Caki2 (cell line): ENCODE measurements at regions not wholly inside any gene's neighbourhood (a gene's known extent, or its start where the extent isn't known, plus 50 kb on each side); places are given as distances from the start of the nearest gene placed in this dataset.

Source experiments
- DNase-seq: peaks from one replicate; pipeline ENCODE4 v3.0.0-alpha.2; 2015; ENCODE audit warnings: low read depth
- in situ Hi-C: cut with HindIII; loops from 2 replicates; pipeline ENCODE4 v1.10.0; 2016; ENCODE audit warnings: low sequenced_read_pairs, low pct_unique_long_range_greater_than_20kb, mixed read lengths

DNA sequence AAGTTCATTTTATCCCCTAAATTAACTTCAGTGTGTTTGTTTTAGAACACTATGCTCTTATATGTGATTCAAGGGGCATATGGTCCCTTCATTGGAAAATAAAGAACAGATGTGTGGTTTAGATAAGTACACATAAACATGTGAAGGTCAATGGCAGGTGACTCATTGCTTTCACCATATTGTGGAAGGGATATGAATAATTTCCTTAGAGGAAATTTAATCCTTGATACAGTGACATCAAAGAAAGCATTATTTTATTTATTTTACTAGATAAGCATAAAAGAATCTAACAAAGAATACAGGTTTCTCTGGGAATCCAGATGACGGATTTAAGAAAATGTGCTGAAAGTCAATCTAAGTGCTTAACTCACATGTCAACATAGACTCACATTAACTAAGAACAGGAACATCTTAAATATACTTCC, 373.5 kb downstream of the KCTD12 start:
- no peak for DNase-seq
- in situ Hi-C loops: no loop called here

DNA sequence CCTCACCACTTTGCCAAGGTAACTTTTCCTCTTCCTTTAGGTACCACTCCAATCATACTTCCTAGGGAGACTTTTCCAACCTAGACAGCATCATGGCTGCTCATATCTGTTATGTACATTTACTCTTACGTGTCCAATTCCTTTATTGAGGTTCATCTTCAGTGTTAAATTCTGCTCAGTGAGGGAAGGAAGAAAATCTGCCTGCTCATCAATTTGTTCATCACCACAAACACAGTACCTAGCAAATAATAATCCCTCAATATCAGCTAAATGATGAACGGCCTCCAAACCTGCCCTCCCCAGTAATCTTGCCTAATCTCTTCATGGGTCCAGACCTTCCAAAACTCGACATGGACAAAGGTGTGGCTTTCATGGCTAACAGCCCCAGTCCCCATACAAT, 380.8 kb downstream of the KCTD12 start:
- DNase-seq: no peak
- in situ Hi-C loops: no loop called here

DNA sequence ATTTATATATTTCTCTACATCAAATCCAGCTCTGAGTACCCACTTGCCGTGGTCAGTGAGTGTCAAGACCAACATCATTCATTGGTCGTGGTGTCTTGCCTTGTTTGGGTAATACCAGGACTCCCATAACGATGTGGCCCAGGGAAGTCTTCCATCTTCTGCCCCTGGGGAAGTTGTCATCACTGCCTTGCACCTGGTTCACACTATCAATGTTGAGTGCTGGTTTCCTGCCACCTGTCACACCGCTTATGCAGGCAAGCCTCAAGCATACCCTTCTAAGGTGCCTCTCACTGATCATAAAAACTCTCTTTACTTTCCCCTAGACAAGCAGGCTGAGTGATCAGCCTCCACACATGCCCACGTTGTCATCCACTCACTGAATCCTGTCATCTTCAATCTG, 382.4 kb downstream of the KCTD12 start:
- DNase-seq: no peak
- in situ Hi-C loops: no loop called here

DNA sequence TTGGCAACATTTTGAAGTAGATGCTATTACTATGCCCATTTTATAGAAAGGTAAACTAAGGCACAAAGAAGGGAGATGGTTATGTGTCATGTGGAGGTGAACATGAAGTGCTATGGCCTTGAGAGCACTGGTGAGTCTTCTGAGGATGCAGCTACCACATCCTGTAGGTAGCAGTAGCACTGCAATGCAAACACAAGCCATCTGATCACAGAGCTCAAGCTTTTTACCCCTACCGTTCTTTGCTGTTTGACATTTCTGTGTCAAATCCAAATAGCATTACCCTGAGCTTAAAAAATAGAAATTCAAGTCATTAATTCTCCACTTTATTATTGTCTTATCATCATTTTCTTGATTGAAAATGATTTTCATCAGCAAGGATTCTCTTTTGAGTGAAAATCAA, 382.9 kb downstream of the KCTD12 start:
- DNase-seq: no peak
- in situ Hi-C loops: no loop called here

DNA sequence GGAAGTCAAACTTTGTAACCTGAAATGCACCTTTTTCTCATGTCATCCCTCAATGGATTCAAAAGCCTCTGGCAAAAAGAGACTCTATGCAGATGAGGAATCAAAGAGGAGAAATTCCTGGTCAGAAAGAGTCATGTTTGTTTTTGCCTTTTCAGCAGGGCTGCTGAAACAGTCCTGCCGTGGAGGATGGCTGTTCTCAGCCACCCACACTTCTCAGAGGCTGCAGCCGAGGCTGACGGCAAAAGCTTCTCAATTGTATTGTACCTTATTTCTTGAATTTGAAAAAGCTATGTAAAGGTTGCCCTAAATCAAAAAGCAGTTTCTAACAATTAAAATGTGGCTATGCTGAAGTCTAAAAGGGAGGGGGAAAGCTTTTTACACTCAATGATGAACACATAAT, 385.3 kb downstream of the KCTD12 start:
- in situ Hi-C loops: no loop called here
- DNase-seq: no peak

DNA sequence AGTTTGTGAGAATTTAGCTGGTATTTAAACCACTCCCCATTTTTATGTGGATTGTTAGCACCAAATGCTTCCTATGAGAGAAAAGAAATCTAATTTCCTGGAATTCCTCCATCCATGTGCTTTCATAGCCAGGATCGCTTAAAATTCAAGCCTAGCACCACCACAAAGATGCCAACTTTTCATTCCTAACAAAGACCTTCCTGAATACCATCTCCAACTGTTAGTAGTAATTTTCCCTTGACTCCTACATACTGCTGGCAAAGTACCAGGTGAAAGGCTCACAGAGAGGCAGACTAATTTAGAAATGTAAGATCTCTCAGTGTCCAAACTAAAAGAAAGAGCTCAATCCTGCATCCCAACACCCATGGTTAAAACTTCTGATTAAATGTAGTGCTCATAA, 386.3 kb downstream of the KCTD12 start:
- DNase-seq: no peak
- in situ Hi-C loops: no loop called here

DNA sequence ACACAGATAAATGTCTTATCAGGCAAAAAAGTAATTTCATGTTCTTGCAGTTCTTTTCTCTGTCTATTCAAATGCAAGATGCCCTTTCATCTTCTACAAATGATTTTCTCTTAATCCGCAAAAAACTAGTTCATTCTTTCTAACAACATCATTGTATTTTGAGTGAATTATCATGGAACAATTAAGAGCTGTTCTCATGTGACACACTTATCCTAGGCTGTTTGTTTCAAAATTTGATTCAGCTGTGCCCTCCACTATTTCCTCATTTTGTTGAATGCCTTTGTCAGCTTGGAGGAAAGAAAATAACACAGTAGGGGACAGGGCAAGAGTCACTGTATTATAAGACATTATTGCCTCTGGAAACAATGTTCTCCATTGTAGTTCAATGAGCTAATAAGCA, 396.9 kb downstream of the KCTD12 start:
- DNase-seq: no peak
- in situ Hi-C loops: no loop called here

DNA sequence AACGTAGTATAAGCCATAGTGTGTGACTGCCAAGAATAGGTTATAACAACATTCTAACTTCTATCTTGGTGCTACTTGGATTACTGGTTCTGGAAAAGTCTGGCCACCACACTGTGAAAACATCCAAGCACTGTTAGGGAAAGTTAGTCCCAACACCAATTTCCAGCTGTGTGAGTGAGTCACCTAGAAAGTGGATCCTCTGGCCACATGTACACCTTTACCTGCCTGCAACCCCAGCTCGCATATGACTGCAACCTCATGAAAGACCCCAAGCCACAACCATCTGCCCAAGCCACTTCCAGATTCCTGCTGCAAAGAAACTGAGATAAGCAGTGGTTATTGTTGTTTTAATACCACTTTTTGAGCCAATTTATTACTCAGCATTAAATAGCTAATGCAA, 404.5 kb downstream of the KCTD12 start:
- in situ Hi-C loops: no loop called here
- DNase-seq: no peak

DNA sequence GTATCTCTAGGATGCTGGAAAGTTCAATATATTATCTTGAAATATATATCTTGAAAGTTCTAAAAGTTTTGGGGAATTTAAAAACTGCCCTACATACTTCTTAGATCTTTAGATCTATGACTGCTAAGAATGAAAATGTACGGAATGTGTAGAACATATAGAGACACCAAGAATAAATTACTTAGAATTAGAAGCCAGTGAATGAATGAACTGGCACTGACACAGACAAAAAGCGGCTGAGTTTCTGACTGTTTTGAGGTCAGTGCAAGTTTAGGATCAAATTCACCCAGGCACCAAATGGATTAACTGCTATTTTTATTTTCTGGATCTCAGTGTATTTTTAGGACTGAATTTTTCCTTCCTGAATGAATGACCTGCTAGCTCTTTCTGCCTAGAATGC, 411.2 kb downstream of the KCTD12 start:
- DNase-seq: no peak
- in situ Hi-C loops: no loop called here

DNA sequence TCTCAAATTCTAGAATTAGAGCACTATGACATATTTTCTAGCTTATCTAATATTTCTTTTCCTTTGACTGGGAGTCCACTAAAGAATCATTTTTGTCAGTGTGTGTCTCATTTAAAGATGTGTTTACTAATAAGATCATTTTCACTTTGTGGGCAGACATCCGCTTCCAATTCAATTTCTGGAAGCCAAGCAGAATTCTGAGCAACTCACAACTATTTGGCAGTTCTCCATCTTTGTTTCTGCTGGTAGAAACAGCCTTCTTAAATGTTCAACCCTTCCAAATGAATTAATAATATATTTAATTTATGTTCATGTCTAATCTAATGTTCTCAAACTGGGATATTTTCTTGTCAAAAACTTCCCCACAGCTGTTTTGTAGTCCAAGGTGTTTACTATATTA, 411.8 kb downstream of the KCTD12 start:
- in situ Hi-C loops: no loop called here
- no peak for DNase-seq

DNA sequence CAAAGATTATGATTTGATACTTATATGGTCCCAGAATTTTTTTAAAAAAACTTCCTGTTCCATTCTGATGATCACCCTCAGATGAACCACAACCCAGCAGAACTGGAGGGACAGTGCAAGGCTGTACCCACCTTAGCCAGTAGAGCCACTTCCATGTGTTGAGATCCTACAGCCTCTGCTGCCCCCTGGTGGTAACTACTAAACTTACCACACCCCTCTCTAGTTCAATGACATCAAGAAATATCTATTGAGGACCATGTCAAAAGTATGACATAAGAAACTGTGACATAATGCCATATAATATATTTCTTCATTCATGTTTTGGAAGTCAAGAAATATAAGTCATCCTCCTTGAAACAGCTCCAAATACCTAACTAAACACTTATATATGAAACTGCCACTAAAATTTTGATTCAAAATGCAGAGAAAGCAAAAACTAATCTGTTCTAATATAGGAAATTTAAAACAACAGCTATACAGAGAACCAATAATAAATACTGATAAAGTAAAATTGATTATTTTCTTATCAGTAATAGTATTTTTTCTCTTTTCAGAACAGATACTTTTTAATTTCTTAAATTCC, 412.6 kb downstream of the KCTD12 start:
- in situ Hi-C loops: no loop called here

DNA sequence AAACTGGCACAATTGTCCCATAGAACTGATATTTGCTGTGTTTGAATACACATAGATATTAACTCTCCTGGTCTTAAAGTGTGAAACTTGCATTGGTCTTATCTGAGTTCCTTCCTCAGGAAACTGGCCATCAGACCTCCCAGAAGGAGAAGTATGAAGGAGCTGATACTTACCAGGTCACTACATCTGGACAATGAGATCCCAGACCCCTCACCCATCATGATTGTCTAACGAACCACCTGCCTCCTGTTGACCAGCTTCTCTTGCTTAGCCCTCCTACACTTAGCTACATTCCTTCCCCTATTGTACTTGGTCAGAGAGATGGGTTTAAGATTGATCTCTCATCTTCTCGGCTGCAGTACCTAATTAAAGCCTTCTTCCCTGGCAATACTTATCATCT, 413.3 kb downstream of the KCTD12 start:
- in situ Hi-C loops: no loop called here
- no peak for DNase-seq

More for the DNA sequence above, 412.6 kb downstream of the KCTD12 start:
- DNase-seq: peak; percentile 48

DNA sequence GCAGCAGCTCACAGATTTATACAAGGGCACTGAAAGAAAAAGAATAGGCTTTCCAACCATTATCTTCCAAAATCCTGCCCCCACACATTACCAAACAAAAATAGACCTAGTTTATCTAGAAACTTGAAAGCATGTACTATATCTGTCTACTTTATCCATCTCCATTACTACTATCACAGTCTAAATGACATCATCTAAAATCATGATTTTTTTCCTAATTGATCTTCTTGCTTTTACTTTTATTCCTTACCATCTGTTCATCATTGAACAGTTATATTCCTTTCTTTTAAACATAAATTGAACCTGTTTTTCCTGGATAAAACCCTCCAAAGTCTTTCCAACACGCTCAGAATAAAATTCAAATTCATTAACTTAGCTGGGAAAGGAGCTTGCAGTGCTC, 414.7 kb downstream of the KCTD12 start:
- no peak for DNase-seq
- in situ Hi-C loops: no loop called here

DNA sequence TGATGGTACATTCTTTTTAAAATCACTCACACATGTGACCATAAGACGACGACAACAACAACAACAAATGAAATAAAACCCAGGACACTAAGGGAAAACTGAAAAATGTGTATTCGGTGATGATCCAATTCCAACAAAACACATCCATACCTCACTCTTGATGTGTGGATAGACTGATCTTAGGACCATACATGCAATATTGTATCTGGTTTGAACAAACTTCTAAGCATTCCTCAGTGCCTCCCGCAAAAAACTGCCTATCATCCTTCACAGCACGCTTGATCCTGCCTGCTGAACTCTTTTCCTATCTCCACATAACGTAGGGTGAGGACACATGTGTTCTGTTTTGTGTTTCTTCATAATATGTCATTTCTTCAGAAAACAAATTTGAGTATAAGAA, 415.2 kb downstream of the KCTD12 start:
- in situ Hi-C loops: no loop called here
- DNase-seq: no peak

DNA sequence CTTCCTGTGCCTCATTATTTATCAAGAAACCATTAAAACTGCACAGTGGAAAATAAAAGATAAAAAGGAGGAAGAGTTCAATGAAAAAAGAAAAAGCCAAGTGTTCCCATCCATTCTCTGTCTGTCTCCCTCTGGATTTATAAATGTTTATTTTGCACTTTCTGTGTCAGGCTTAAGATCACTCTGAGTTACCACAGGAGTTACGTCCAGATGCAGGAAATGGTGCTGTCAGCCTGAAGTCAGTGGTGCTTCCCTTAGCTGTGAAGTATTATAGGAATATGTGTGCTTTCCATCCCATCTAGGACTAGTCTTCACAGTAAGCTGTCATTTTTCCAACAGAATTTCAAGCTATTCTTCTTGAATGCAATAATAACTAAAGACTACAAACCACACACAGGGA, 420.2 kb downstream of the KCTD12 start:
- DNase-seq: no peak
- in situ Hi-C loops: no loop called here

DNA sequence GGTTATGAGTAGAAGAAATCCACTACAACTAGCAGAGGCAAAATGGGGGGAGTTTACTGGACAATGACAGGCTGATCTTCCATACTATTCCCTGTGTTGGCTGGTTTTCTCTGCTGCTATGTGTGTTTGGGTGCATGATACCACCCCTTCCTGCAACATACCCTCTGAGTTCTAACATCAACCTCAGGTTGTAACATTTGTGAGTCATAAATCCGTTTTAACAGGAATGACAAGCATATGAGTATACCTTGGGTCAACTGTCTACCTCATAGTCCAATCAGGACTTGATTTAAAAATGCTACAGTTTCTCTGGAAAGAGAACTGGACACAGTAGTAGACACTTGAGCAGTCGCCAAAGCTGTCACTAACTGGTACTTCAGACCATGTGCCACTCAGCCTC, 422.9 kb downstream of the KCTD12 start:
- no peak for DNase-seq
- in situ Hi-C loops: no loop called here

DNA sequence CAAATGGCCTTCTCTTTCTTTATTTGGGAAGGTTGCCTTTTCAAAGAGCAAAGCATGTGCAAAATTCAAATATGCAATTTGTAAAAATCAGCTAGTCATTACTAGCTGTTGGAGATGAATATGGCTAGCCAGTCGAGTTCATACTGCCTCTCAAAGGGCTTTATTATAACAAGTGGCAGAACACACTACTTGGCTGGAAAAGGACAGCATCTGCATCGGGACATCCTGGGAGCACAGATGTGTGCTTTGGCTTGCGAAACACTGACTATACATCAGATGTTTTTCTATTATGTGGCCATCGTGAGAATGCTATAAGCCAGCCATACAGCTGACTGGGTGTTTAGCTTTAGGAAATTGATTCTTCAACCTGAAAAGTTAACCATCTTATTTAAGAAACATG, 424.2 kb downstream of the KCTD12 start:
- in situ Hi-C loops: no loop called here

DNA sequence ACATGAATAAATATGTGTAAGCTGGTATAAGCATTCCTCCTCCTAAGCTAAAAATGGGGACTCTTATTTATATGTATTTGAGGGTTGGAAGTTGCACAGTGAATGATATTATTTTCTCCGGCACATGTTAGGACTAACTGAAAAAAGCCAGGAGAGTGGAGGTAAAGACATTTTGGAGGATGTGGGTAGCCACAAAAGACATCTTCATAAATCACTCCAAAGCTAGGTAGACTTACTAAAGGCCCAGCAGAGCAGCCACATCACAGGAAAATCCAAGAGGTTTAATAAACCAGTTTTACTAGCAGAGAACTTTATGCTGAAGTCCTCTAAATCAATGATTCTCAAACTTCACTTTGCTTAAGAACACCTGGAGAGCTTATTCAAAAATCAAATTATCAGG, 424.7 kb downstream of the KCTD12 start:
- in situ Hi-C loops: no loop called here
- no peak for DNase-seq

More for the DNA sequence above, 424.2 kb downstream of the KCTD12 start:
- no peak for DNase-seq

DNA sequence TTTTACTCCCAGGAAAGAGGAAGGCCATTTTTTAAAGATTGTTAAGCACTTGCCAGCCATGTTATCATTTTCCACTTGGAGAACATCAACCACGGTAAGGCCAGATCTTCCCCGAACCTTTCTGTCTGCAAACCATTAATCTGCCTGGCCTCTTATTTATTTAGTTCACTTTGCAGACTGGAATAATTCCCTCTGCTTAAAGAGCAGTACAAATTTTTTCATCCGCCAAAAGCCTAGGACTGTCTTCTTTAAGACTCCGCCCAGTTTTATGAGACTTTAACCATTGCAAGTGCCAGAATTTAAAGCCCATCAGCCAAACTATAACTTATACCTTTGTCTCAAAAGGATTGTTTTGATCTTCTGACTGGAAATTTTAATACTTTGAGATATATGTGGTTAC, 426.3 kb downstream of the KCTD12 start:
- in situ Hi-C loops: no loop called here
- DNase-seq: no peak

DNA sequence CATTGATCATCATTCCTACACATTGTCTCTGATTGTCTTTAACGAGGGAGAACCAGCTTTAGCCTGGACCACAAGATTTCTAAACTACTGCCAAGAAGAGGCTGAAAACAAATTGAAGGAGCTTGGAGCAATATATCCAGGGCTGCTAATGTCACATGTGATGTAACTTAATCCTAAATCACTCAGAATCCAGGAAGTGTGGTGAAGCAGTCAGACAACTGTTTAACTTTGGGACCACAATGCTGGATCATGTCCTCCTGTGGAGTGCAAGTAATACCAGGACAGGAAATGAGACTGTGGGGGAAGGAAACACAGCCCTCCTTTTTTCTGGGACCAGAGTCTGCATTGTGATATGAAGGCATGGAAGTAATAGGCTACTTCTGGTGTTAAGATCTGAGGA, 430.2 kb downstream of the KCTD12 start:
- no peak for DNase-seq
- in situ Hi-C loops: no loop called here

DNA sequence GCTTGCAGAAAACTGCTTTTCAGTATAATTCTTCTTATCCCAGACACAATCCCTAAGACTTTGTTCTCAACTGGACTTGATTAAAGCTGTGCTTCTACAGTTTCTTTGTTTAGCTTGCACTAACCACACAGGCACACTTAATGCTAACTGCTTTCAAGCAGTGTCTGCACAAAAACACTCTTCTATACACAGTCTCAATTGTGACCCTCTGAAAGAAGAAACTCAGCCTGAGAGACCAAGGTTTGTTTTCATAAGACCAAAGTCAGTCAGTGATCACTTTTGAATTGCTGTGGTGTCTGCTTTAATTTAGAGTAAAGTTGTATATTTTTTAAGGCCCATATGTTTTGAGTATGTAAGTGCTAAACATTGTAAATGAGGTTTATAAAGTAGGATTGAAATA, 431.2 kb downstream of the KCTD12 start:
- in situ Hi-C loops: no loop called here
- DNase-seq: no peak
